SK-N-SH (cell line): ENCODE measurements at regions not wholly inside any gene's neighbourhood (a gene's known extent, or its start where the extent isn't known, plus 50 kb on each side); places are given as distances from the start of the nearest gene placed in this dataset.

Experiments
- EP300 ChIP-seq, 2 experiments: IDR thresholded peaks; 2 replicates each; pipeline versions ENCODE4 v1.4.0 to v1.6.1; 2012; ENCODE audit warnings: borderline replicate concordance in 1 of 2, low read depth in 1 of 2, low read length in 1 of 2
- JUND ChIP-seq: IDR thresholded peaks from 2 replicates; pipeline ENCODE4 v1.4.0; 2012
- MXI1 ChIP-seq: IDR thresholded peaks from 2 replicates; pipeline ENCODE4 v1.6.1; 2012; ENCODE audit warnings: mild to moderate bottlenecking, low read depth, low read length, improper control_type of control experiment
- POLR2AphosphoS5 ChIP-seq: IDR thresholded peaks from 2 replicates; pipeline ENCODE4 v1.6.1; 2012; ENCODE audit warnings: low read depth, low read length
- RCOR1 ChIP-seq: fragments of 150-350 bp; IDR thresholded peaks from 2 replicates; pipeline ENCODE4 v1.6.1; 2017; ENCODE audit warnings: antibody characterized with exemption, low read length
- RFX5 ChIP-seq: IDR thresholded peaks from 2 replicates; pipeline ENCODE4 v1.6.1; 2012; ENCODE audit warnings: mild to moderate bottlenecking, improper control_type of control experiment, low read length
- SMC3 ChIP-seq: IDR thresholded peaks from 2 replicates; pipeline ENCODE4 v1.6.1; 2012; ENCODE audit warnings: low read depth, low read length, improper control_type of control experiment
- TF ChIP-seq, protein P1 (sequence below): fragments of 200-600 bp; sonication (generic); IDR thresholded peaks from 2 replicates; pipeline ENCODE4 v1.6.1; 2017; ENCODE audit warnings: antibody characterized with exemption, mild to moderate bottlenecking, moderate library complexity
- TF ChIP-seq, protein P2 (sequence below): IDR thresholded peaks from 2 replicates; pipeline ENCODE4; 2012
- TF ChIP-seq, protein P3 (sequence below): IDR thresholded peaks from 2 replicates; pipeline ENCODE4 v1.6.1; 2012; ENCODE audit warnings: mild to moderate bottlenecking, low read depth, low read length, moderate library complexity
- TF ChIP-seq, protein P4 (sequence below): IDR thresholded peaks from 2 replicates; pipeline ENCODE4 v1.4.0; 2012; ENCODE audit warnings: low read depth

DNA sequence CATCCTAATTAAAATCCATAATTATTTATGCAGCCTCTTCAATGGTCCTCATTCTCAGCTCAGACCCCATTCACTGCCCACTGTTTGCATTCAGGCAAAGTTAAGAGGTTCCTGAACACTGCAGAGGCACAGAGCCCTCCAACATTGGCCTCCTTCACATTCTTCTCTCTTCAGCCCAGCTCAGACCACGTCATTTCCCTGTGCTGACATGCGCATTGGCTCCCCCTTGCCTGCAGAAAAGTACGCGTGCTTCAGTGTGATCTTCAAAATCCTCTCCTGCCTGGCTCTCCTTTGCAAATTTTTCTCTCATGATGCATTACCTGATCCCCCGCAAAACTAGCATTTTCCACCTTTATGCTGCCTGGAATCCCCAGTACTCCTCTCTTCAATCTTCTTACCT, 552.3 kb downstream of the NTRK3 start:
- TF ChIP-seq, protein P1, sequence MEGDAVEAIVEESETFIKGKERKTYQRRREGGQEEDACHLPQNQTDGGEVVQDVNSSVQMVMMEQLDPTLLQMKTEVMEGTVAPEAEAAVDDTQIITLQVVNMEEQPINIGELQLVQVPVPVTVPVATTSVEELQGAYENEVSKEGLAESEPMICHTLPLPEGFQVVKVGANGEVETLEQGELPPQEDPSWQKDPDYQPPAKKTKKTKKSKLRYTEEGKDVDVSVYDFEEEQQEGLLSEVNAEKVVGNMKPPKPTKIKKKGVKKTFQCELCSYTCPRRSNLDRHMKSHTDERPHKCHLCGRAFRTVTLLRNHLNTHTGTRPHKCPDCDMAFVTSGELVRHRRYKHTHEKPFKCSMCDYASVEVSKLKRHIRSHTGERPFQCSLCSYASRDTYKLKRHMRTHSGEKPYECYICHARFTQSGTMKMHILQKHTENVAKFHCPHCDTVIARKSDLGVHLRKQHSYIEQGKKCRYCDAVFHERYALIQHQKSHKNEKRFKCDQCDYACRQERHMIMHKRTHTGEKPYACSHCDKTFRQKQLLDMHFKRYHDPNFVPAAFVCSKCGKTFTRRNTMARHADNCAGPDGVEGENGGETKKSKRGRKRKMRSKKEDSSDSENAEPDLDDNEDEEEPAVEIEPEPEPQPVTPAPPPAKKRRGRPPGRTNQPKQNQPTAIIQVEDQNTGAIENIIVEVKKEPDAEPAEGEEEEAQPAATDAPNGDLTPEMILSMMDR = no peak
- TF ChIP-seq JUND = no peak
- no peak for TF ChIP-seq RCOR1
- no peak for TF ChIP-seq POLR2AphosphoS5
- TF ChIP-seq SMC3 = no peak
- TF ChIP-seq, protein P2, sequence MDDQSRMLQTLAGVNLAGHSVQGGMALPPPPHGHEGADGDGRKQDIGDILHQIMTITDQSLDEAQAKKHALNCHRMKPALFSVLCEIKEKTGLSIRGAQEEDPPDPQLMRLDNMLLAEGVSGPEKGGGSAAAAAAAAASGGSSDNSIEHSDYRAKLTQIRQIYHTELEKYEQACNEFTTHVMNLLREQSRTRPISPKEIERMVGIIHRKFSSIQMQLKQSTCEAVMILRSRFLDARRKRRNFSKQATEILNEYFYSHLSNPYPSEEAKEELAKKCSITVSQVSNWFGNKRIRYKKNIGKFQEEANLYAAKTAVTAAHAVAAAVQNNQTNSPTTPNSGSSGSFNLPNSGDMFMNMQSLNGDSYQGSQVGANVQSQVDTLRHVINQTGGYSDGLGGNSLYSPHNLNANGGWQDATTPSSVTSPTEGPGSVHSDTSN = no peak
- TF ChIP-seq, protein P3, sequence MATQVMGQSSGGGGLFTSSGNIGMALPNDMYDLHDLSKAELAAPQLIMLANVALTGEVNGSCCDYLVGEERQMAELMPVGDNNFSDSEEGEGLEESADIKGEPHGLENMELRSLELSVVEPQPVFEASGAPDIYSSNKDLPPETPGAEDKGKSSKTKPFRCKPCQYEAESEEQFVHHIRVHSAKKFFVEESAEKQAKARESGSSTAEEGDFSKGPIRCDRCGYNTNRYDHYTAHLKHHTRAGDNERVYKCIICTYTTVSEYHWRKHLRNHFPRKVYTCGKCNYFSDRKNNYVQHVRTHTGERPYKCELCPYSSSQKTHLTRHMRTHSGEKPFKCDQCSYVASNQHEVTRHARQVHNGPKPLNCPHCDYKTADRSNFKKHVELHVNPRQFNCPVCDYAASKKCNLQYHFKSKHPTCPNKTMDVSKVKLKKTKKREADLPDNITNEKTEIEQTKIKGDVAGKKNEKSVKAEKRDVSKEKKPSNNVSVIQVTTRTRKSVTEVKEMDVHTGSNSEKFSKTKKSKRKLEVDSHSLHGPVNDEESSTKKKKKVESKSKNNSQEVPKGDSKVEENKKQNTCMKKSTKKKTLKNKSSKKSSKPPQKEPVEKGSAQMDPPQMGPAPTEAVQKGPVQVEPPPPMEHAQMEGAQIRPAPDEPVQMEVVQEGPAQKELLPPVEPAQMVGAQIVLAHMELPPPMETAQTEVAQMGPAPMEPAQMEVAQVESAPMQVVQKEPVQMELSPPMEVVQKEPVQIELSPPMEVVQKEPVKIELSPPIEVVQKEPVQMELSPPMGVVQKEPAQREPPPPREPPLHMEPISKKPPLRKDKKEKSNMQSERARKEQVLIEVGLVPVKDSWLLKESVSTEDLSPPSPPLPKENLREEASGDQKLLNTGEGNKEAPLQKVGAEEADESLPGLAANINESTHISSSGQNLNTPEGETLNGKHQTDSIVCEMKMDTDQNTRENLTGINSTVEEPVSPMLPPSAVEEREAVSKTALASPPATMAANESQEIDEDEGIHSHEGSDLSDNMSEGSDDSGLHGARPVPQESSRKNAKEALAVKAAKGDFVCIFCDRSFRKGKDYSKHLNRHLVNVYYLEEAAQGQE = no peak
- TF ChIP-seq MXI1 = no peak
- no peak for TF ChIP-seq EP300 (IDR thresholded peaks at IDR 0.05; ENCODE audit: borderline replicate concordance in 1 of 2, low read depth in 1 of 2, low read length in 1 of 2)
- no peak for TF ChIP-seq RFX5
- TF ChIP-seq, protein P4, sequence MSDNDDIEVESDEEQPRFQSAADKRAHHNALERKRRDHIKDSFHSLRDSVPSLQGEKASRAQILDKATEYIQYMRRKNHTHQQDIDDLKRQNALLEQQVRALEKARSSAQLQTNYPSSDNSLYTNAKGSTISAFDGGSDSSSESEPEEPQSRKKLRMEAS = no peak
